ENCODE measurements at regions not wholly inside any gene's neighbourhood (a gene's known extent, or its start where the extent isn't known, plus 50 kb on each side); places are given as distances from the start of the nearest gene placed in this dataset.

- Histone ChIP-seq H3K9me3 (no peaks in the 10 kb centered on the region), H3K27me3 (no peaks in the 10 kb centered on the region), H3K27ac (no peak overlapping the region), H3K4me3 (no peak overlapping the region), H3K36me3 (no peaks in the 10 kb centered on the region), H3K4me1 (no peaks in the 10 kb centered on the region)
- DNase-seq (ENCODE audit: extremely low spot score in 2 of 2), result no peak
- TF ChIP-seq POLR2AphosphoS5 (IDR thresholded peaks at IDR 0.05; ENCODE audit: insufficient read depth in 1 of 2, low read depth in 1 of 2), result no peak
- no peak for TF ChIP-seq POLR2A (IDR thresholded peaks at IDR 0.05)
- TF ChIP-seq, protein P1, sequence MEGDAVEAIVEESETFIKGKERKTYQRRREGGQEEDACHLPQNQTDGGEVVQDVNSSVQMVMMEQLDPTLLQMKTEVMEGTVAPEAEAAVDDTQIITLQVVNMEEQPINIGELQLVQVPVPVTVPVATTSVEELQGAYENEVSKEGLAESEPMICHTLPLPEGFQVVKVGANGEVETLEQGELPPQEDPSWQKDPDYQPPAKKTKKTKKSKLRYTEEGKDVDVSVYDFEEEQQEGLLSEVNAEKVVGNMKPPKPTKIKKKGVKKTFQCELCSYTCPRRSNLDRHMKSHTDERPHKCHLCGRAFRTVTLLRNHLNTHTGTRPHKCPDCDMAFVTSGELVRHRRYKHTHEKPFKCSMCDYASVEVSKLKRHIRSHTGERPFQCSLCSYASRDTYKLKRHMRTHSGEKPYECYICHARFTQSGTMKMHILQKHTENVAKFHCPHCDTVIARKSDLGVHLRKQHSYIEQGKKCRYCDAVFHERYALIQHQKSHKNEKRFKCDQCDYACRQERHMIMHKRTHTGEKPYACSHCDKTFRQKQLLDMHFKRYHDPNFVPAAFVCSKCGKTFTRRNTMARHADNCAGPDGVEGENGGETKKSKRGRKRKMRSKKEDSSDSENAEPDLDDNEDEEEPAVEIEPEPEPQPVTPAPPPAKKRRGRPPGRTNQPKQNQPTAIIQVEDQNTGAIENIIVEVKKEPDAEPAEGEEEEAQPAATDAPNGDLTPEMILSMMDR (IDR thresholded peaks at IDR 0.05), result no peak
- intact Hi-C loops (cut with DNase I), result no loop called here
Observed at GRCh38 chr5:175181331-175181730, 262.7 kb downstream of the DRD1 start.

GRCh38 chr5:175170899-175171298, 273.1 kb downstream of the DRD1 start:
- Histone ChIP-seq H3K4me3 (no peak overlapping the region), H3K27me3 (no peaks in the 10 kb centered on the region), H3K9me3 (no peaks in the 10 kb centered on the region), H3K4me1 (no peaks in the 10 kb centered on the region), H3K27ac (no peak overlapping the region), H3K36me3 (no peaks in the 10 kb centered on the region)
- DNase-seq (ENCODE audit: extremely low spot score in 2 of 2), result no peak
- TF ChIP-seq POLR2A (IDR thresholded peaks at IDR 0.05), result no peak
- TF ChIP-seq POLR2AphosphoS5 (IDR thresholded peaks at IDR 0.05; ENCODE audit: insufficient read depth in 1 of 2, low read depth in 1 of 2), result no peak
- TF ChIP-seq, protein P1 (IDR thresholded peaks at IDR 0.05), result no peak
- intact Hi-C loops (cut with DNase I), result no loop called here

DNA sequence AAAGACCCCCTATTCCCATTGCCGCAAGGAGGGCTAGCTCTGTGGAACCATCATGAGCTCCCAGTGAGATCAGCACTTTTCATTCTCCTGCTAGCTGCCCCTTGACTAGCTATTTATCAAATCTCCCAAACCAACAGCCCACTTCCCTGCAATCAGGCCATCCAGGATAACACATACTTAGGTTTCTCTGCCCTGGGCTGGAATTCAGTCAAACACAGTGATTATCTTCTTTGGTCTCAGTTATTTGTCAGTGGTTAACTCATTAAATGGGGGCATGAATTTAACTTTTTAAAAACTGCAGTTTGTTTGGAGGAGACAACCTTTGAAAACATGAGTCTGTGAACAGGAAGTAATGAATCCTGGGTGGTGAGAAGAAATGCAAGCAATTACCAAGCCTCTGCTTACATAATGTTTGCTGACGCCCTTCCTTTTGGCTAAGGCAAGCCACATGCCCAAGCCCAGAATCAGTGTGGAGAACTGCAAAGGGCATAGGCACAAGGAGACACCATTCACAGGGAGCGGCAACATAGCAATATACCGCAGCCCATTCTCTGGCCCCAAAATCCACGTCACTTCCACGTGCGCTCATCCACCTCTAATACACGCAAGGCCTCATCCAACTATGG, 275.0 kb downstream of the DRD1 start:
- no peak overlapping the region for H3K4me3 ChIP-seq
- intact Hi-C loops (cut with DNase I), result no loop called here
- DNase-seq (ENCODE audit: extremely low spot score in 2 of 2), result no peak
- H3K9me3 ChIP-seq, result no peaks in the 10 kb centered on the region
- no peak overlapping the region for H3K27ac ChIP-seq
- TF ChIP-seq, protein P1 (IDR thresholded peaks at IDR 0.05), result no peak
- TF ChIP-seq POLR2A (IDR thresholded peaks at IDR 0.05), result no peak
- TF ChIP-seq POLR2AphosphoS5 (IDR thresholded peaks at IDR 0.05; ENCODE audit: insufficient read depth in 1 of 2, low read depth in 1 of 2), result no peak
- H3K36me3 ChIP-seq, result no peaks in the 10 kb centered on the region
- no peaks in the 10 kb centered on the region for H3K4me1 ChIP-seq
- no peaks in the 10 kb centered on the region for H3K27me3 ChIP-seq

GRCh38 chr5:175166026-175166425, 278.0 kb downstream of the DRD1 start:
- Histone ChIP-seq H3K27ac (no peak overlapping the region), H3K4me3 (no peak overlapping the region), H3K36me3 (no peaks in the 10 kb centered on the region), H3K27me3 (no peaks in the 10 kb centered on the region), H3K4me1 (no peaks in the 10 kb centered on the region), H3K9me3 (no peaks in the 10 kb centered on the region)
- intact Hi-C loops (cut with DNase I), result no loop called here
- DNase-seq (ENCODE audit: extremely low spot score in 2 of 2), result no peak
- TF ChIP-seq, protein P1 (IDR thresholded peaks at IDR 0.05), result no peak
- TF ChIP-seq POLR2A (IDR thresholded peaks at IDR 0.05) (no peak), POLR2AphosphoS5 (IDR thresholded peaks at IDR 0.05; ENCODE audit: insufficient read depth in 1 of 2, low read depth in 1 of 2) (no peak)

DNA sequence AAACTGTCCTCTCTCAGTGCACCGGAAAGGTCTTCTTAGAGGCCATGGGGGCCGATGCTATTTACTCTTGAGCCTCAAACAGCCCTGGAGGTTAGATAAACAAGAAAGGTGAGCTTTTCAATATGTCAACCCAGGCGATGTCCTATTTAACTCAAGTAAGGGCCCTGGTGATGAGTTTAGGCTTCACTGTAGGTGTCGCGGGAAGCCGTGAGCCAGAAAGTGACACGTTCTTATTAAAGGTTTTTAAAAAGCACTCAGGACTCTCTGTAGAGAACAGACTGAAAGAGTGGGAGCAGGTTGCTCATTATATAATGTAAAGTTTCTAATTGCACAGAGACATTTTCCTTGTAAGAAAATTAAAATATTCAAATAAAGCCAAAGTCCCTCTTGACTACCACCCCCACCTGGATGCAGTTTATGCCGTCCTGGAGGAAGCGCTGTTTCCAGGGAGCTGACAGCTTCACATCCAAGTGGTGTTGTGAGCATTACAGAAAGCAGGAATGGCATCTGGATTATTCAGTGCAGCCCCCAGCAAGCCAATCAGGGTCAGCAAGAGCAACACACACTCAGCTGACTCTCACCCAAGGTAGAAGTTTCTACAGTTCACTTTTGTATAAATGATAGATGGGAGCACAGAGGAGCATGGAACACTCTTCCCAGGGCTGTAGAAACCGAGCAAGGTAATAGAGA, 280.3 kb downstream of the DRD1 start:
- Histone ChIP-seq H3K4me3 (no peak overlapping the region), H3K9me3 (no peaks in the 10 kb centered on the region), H3K27ac (no peak overlapping the region), H3K4me1 (no peaks in the 10 kb centered on the region), H3K36me3 (no peaks in the 10 kb centered on the region), H3K27me3 (no peaks in the 10 kb centered on the region)
- DNase-seq (ENCODE audit: extremely low spot score in 2 of 2), result no peak
- no peak for TF ChIP-seq POLR2A (IDR thresholded peaks at IDR 0.05)
- TF ChIP-seq, protein P1 (IDR thresholded peaks at IDR 0.05), result no peak
- no peak for TF ChIP-seq POLR2AphosphoS5 (IDR thresholded peaks at IDR 0.05; ENCODE audit: insufficient read depth in 1 of 2, low read depth in 1 of 2)
- intact Hi-C loops (cut with DNase I), result no loop called here
